K562 (cell line): ENCODE measurements at regions not wholly inside any gene's neighbourhood (a gene's known extent, or its start where the extent isn't known, plus 50 kb on each side); places are given as distances from the start of the nearest gene placed in this dataset.

Source experiments
- ATAC-seq: fragments of 200-7000 bp; cut with Tn5 transposase; 3 replicates; pipeline ENCODE4 v1.9.1; 2020; ENCODE audit warnings: moderate library complexity
- BruUV-seq: library from RNA; stranded (reverse); fragments of 400-500 nt; replicated peaks from 2 replicates; lab custom pipeline; 2021; lab: Mats Ljungman, UMichigan
- CTCF ChIA-PET: fragments of 300-600 bp; formaldehyde crosslinking; extraction: SDS; loops from one replicate; lab custom pipeline; 2021; ENCODE audit warnings: low intra/inter-chr PET ratio; lab: Yijun Ruan, JAX
- POLR2A ChIA-PET: fragments of 300-600, 350-650 bp; sonication (Branson Sonifier 250); formaldehyde crosslinking; extraction: SDS; loops from one replicate; lab custom pipeline; 2021; ENCODE audit warnings: antibody characterized with exemption, inconsistent platforms; lab: Yijun Ruan, JAX
- DNase-seq, 4 experiments: peaks; one replicate each; pipeline versions ENCODE4 v3.0.0 to v3.0.0-alpha.2; 2011 to 2018; ENCODE audit warnings: low spot score in 3 of 4, mixed read lengths in 3 of 4; ENCODE audit errors: extremely low read depth in 1 of 4
- FAIRE-seq: peaks from 2 replicates; lab custom pipeline; 2011; peaks lifted over from hg19 to GRCh38; lab: Jason Lieb, UNC
- H2AFZ ChIP-seq: 2 replicates; pipeline ENCODE4 v1.6.0; 2011; ENCODE audit warnings: low read depth, low read length, control low read depth, inconsistent platforms
- H3K27ac ChIP-seq: fragments of 200-600 bp; 3 replicates; pipeline ENCODE4 v1.8.0; 2011; ENCODE audit warnings: low read depth, mild to moderate bottlenecking, control low read depth, inconsistent platforms, low read length, moderate library complexity, mixed read lengths; ENCODE audit errors: extremely low read depth
- H3K27me3 ChIP-seq, 2 experiments: fragments of 300-600 bp in 1 of 2; 2 replicates in 1 of 2; 3 replicates in 1 of 2; pipeline versions ENCODE4 v1.6.0 to v1.8.0; 2011; ENCODE audit warnings: inconsistent platforms in 2 of 2, low read length in 2 of 2, mild to moderate bottlenecking in 1 of 2, mixed read lengths in 1 of 2, moderate library complexity in 1 of 2; ENCODE audit not compliant: control insufficient read depth in 2 of 2, insufficient read depth in 2 of 2
- H3K36me3 ChIP-seq: fragments of 300-600 bp; 3 replicates; pipeline ENCODE4 v1.8.0; 2011; ENCODE audit warnings: mild to moderate bottlenecking, low read length, inconsistent platforms; ENCODE audit not compliant: control insufficient read depth, insufficient read depth
- H3K4me1 ChIP-seq, 2 experiments: fragments of 200-600 bp in 1 of 2; replicated peaks in 1 of 2; 2 replicates in 1 of 2; 3 replicates in 1 of 2; pipeline versions ENCODE4 v1.5.1 to v1.8.0; 2011; ENCODE audit warnings: inconsistent platforms in 2 of 2, low read length in 2 of 2, mild to moderate bottlenecking in 1 of 2, mixed read lengths in 1 of 2, moderate library complexity in 1 of 2; ENCODE audit not compliant: control insufficient read depth in 2 of 2, insufficient read depth in 2 of 2
- H3K4me2 ChIP-seq: 2 replicates; pipeline ENCODE4 v1.6.1; 2011; ENCODE audit warnings: low read length, control low read depth, inconsistent platforms, mixed read lengths; ENCODE audit not compliant: insufficient read depth
- H3K4me3 ChIP-seq: fragments of 200-600 bp; sonication (generic), shearing (Covaris generic); 2 replicates; pipeline ENCODE4 v1.5.1; 2016; ENCODE audit warnings: control low read depth, inconsistent platforms
- H3K79me2 ChIP-seq: fragments of 200-600 bp; 3 replicates; pipeline ENCODE4 v1.8.0; 2011; ENCODE audit warnings: low read length, inconsistent platforms; ENCODE audit not compliant: control insufficient read depth, insufficient read depth
- H3K9ac ChIP-seq, 2 experiments: 2 replicates each; pipeline versions ENCODE4 v1.6.0 to v1.6.1; 2011; ENCODE audit warnings: low read depth in 2 of 2, low read length in 2 of 2, control low read depth in 1 of 2, inconsistent platforms in 1 of 2, mild to moderate bottlenecking in 1 of 2, mixed read lengths in 1 of 2; ENCODE audit not compliant: insufficient read depth in 1 of 2
- H3K9me1 ChIP-seq: one replicate; pipeline ENCODE4 v1.6.0; 2011; ENCODE audit warnings: inconsistent platforms, mild to moderate bottlenecking, low read length, moderate library complexity; ENCODE audit not compliant: control insufficient read depth, insufficient read depth
- H3K9me3 ChIP-seq: replicated peaks from 2 replicates; pipeline ENCODE4 v1.5.1; 2011; ENCODE audit warnings: low read depth, low read length, inconsistent platforms; ENCODE audit not compliant: control insufficient read depth, insufficient read depth
- H4K20me1 ChIP-seq: replicated peaks from 2 replicates; pipeline ENCODE4 v1.6.1; 2011; ENCODE audit warnings: low read length, inconsistent platforms, mixed read lengths; ENCODE audit not compliant: control insufficient read depth, insufficient read depth
- ARHGAP35 ChIP-seq: fragments of 450-650 bp; IDR thresholded peaks from 2 replicates; pipeline ENCODE4 v1.6.1; 2018; ENCODE audit not compliant: partially characterized antibody
- CBFA2T2 ChIP-seq: fragments of 450-650 bp; conservative IDR thresholded peaks from 2 replicates; pipeline ENCODE4 v1.6.1; 2017; ENCODE audit warnings: mild to moderate bottlenecking
- ETS2 ChIP-seq: IDR thresholded peaks from 2 replicates; pipeline ENCODE4 v1.6.1; 2016; ENCODE audit warnings: borderline replicate concordance, missing genetic modification characterization, mild to moderate bottlenecking, moderate library complexity, missing compliant biosample characterization; ENCODE audit not compliant: poor library complexity, severe bottlenecking
- JUN ChIP-seq, 2 experiments: sonication (generic) in 1 of 2; formaldehyde crosslinking in 1 of 2; IDR thresholded peaks; 2 replicates each; pipeline versions ENCODE4 v1.6.1 to v1.8.0; 2012 to 2022; ENCODE audit warnings: borderline replicate concordance in 2 of 2, mild to moderate bottlenecking in 2 of 2, improper control_type of control experiment in 1 of 2, low read depth in 1 of 2, low read length in 1 of 2, missing genetic modification reagents in 1 of 2
- MIER1 ChIP-seq: fragments of 450-650 bp; IDR thresholded peaks from 2 replicates; pipeline ENCODE4 v1.6.1; 2016; ENCODE audit warnings: antibody characterized with exemption, mild to moderate bottlenecking, low read depth
- NR1H2 ChIP-seq: sonication (generic); formaldehyde crosslinking; IDR thresholded peaks from 2 replicates; pipeline ENCODE4 v1.4.0; 2020; ENCODE audit warnings: mild to moderate bottlenecking, missing genetic modification reagents
- RERE ChIP-seq: sonication (generic); formaldehyde crosslinking; IDR thresholded peaks from 2 replicates; pipeline ENCODE4 v1.8.0; 2023; ENCODE audit warnings: missing genetic modification reagents, mild to moderate bottlenecking, borderline replicate concordance
- TBL1XR1 ChIP-seq, 2 experiments: IDR thresholded peaks; 2 replicates each; pipeline ENCODE4 v1.6.1; 2012; ENCODE audit warnings: improper control_type of control experiment in 2 of 2, low read length in 2 of 2, mild to moderate bottlenecking in 1 of 2
- ZEB2 ChIP-seq: fragments of 450-650 bp; IDR thresholded peaks from 2 replicates; pipeline ENCODE4 v1.6.1; 2016
- ZMIZ1 ChIP-seq, 2 experiments: fragments of 150-350 bp in 1 of 2; IDR thresholded peaks; 2 replicates each; pipeline ENCODE4 v1.6.1; 2012 to 2016; ENCODE audit warnings: low read depth in 2 of 2, low read length in 2 of 2, mild to moderate bottlenecking in 1 of 2, moderate library complexity in 1 of 2
- in situ Hi-C: fragments of 300-500 bp; cut with MboI; formaldehyde crosslinking; loops from 4 replicates; pipeline ENCODE4 v1.15.0; 2018; ENCODE audit warnings: inconsistent platforms, mixed read lengths
- intact Hi-C: fragments of 100-400 bp; cut with micrococcal nuclease; formaldehyde crosslinking; loops from 2 replicates; pipeline ENCODE4 v1.14.2; 2022

GRCh38 chr5:74334062-74334761 is 306.3 kb downstream of the ENC1 start (continued):
- peak in 1 of 2 experiments; percentile 84; a peak in 2 of 4 replicates for TF ChIP-seq ZMIZ1 (IDR thresholded peaks at IDR 0.05; ENCODE audit: low read depth in 2 of 2, low read length in 2 of 2)
- TF ChIP-seq CBFA2T2: peak; percentile 94
- peak; percentile 15; the same call in 1 of the 2 replicates for TF ChIP-seq JUN (IDR thresholded peaks at IDR 0.05; ENCODE audit: borderline replicate concordance, low read depth, low read length)
- TF ChIP-seq JUN (CRISPR knock-in tag; IDR thresholded peaks at IDR 0.05; ENCODE audit: borderline replicate concordance): no peak
- no peak for TF ChIP-seq ETS2 (tag)
- no peak for TF ChIP-seq MIER1
- TF ChIP-seq NR1H2 (CRISPR knock-in tag): no peak
- TF ChIP-seq, all 486 proteins: peak for 73

- Histone ChIP-seq H3K27ac (no peak overlapping the region), H3K27me3 (no peaks in the 10 kb centered on the region), H4K20me1 (no peaks in the 10 kb centered on the region), H3K9me1 (peaks cover 4% of the 10 kb centered on the region), H3K4me2 (no peak overlapping the region), H3K36me3 (no peaks in the 10 kb centered on the region), H2AFZ (no peak overlapping the region), H3K9ac (no peak overlapping the region), H3K9me3 (no peaks in the 10 kb centered on the region), H3K4me1 (peaks cover 3 to 26% of the 10 kb centered on the region in 2 experiments; a peak in 4 of 5 replicates), H3K79me2 (no peaks in the 10 kb centered on the region), H3K4me3 (no peak overlapping the region)
- ChIA-PET POLR2A (no interaction called here), CTCF (no interaction called here)
- FAIRE-seq (no peak), DNase-seq (no peak), ATAC-seq (no peak)
- BruUV-seq: no TSS peak
- no peak for TF ChIP-seq ARHGAP35
- no peak for TF ChIP-seq TBL1XR1 (IDR thresholded peaks at IDR 0.05; ENCODE audit: low read length in 2 of 2)
- TF ChIP-seq ZEB2: no peak
- no peak for TF ChIP-seq RERE (CRISPR knock-in tag)
- intact Hi-C loops (no loop called here), in situ Hi-C loops (no loop called here)
Observed at GRCh38 chr5:74333430-74333829, 307.1 kb downstream of the ENC1 start.
